ENCODE measurements at regions not wholly inside any gene's neighbourhood (a gene's known extent, or its start where the extent isn't known, plus 50 kb on each side); places are given as distances from the start of the nearest gene placed in this dataset.

DNA sequence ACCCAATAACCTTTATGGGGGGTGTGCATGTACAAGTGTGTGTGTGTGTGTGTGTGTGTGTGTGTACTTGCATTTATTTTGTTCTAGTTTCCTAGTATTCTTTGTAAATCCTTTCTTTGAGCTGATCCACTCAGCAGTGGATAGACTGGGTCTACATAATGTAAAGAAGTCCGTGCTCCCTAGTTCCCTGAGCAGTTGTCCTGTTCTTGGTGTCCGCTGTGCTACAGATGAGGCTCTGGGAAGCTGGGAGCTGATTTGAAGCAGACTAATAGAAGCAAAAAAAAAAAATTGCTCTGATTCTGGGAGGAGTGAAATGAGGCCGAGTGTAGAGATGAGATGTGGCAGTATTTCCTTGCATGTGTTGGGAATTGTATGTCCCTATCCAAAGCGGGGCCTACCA lies 150.4 kb upstream of the WSCD2 start:
- TF ChIP-seq, protein P1, sequence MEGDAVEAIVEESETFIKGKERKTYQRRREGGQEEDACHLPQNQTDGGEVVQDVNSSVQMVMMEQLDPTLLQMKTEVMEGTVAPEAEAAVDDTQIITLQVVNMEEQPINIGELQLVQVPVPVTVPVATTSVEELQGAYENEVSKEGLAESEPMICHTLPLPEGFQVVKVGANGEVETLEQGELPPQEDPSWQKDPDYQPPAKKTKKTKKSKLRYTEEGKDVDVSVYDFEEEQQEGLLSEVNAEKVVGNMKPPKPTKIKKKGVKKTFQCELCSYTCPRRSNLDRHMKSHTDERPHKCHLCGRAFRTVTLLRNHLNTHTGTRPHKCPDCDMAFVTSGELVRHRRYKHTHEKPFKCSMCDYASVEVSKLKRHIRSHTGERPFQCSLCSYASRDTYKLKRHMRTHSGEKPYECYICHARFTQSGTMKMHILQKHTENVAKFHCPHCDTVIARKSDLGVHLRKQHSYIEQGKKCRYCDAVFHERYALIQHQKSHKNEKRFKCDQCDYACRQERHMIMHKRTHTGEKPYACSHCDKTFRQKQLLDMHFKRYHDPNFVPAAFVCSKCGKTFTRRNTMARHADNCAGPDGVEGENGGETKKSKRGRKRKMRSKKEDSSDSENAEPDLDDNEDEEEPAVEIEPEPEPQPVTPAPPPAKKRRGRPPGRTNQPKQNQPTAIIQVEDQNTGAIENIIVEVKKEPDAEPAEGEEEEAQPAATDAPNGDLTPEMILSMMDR (IDR thresholded peaks at IDR 0.05), result no peak
- Histone ChIP-seq H3K27me3 (no peaks in the 10 kb centered on the region), H3K36me3 (no peaks in the 10 kb centered on the region), H3K4me3 (no peak overlapping the region), H3K27ac (no peak overlapping the region), H3K4me1 (no peaks in the 10 kb centered on the region), H3K9me3 (peaks cover 0 to 8% of the 10 kb centered on the region in 2 donors)
- intact Hi-C loops (cut with DNase I; ENCODE audit: low total_unique reads) (no loop called here), in situ Hi-C loops (cut with MboI; ENCODE audit: low pct_ligation_motif_present in 1 of 4, low pct_unique_long_range_greater_than_20kb in 1 of 4, low sequenced_read_pairs in 3 of 4) (no loop called here)
- WGBS, 2 donors (ENCODE audit: low coverage in 1 of 2), result 60 to 73% methylated on average over 1 to 4 of the region's 4 CpGs
- no peak for DNase-seq

DNA sequence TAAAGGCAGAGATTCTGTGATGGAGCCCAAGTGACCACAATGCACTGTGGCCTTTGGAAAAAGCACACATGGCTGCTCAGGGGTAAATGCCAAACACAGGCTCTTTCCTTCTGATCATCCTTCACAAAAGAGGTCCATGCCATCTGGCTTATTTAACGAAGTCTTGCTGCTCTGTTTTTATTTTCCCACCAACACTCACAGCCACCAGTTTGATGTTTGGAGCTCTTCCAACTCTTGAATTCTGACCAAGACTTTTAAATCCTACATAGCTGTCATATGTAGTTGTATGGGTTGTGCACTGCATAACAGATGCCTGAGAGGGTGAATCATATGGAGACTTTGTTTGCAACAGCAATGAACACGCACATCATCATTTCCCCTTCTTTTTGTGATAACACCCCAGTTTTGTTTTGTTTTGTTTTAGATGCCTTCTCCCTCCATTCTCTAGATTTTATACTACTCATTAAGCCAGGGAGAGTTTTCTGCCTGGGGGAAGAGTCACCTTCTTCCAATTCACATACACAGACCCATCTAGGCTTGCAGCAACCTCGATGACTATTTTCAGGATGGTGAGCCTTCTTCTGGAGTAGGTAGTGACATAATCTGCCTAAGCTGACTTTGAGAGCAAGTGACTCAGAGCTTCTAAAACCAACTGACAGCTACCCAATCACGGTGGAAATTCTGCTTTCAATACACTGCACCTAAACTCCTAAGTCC lies 145.2 kb upstream of the WSCD2 start:
- H3K27me3 ChIP-seq, result no peaks in the 10 kb centered on the region
- 44 to 51% methylated on average over 2 to 4 of the region's 4 CpGs for WGBS, 2 donors (ENCODE audit: low coverage in 1 of 2)
- H3K36me3 ChIP-seq, result no peaks in the 10 kb centered on the region
- no peaks in the 10 kb centered on the region for H3K4me1 ChIP-seq
- no peak overlapping the region for H3K27ac ChIP-seq
- intact Hi-C loops (cut with DNase I; ENCODE audit: low total_unique reads) (loop anchor here (2.0 kb wide), 1 partner anchor 529 kb away; no protein-coding TSS in a partner anchor), in situ Hi-C loops (cut with MboI; ENCODE audit: low pct_ligation_motif_present in 1 of 4, low pct_unique_long_range_greater_than_20kb in 1 of 4, low sequenced_read_pairs in 3 of 4) (no loop called here)
- no peak overlapping the region for H3K4me3 ChIP-seq
- no peak for DNase-seq
- H3K9me3 ChIP-seq, result no peaks in the 10 kb centered on the region
- no peak for TF ChIP-seq POLR2AphosphoS5 (IDR thresholded peaks at IDR 0.05)
- no peak for TF ChIP-seq EP300 (IDR thresholded peaks at IDR 0.05; ENCODE audit: low read depth)

DNA sequence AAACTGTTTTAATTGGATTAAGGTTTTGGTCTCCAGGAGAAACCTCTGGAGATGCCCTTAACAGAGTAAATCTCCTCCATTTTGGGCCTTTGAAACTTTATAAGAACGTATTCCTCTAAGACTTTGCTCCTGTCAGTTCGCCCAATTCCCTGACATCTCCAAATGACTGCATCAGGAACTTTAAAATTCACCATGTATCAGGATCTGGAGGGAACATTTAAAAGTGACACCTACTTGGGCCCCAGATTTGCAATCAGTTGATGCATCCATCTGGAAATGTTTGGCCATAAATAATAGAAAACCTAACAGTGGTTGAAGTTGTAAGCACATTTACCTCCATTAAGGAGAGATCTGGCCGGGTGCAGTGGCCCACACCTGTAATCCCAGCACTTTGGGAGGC lies 144.1 kb upstream of the WSCD2 start:
- no peak for DNase-seq
- Histone ChIP-seq H3K4me3 (no peak overlapping the region), H3K36me3 (no peaks in the 10 kb centered on the region), H3K4me1 (no peaks in the 10 kb centered on the region), H3K27ac (no peak overlapping the region), H3K27me3 (no peaks in the 10 kb centered on the region), H3K9me3 (no peaks in the 10 kb centered on the region)
- in situ Hi-C loops (cut with MboI; ENCODE audit: low pct_ligation_motif_present in 1 of 4, low pct_unique_long_range_greater_than_20kb in 1 of 4, low sequenced_read_pairs in 3 of 4) (no loop called here), intact Hi-C loops (cut with DNase I; ENCODE audit: low total_unique reads) (no loop called here)
- TF ChIP-seq EP300 (IDR thresholded peaks at IDR 0.05; ENCODE audit: low read depth), result no peak
- TF ChIP-seq, protein P1 (IDR thresholded peaks at IDR 0.05), result no peak
- no peak for TF ChIP-seq POLR2AphosphoS5 (IDR thresholded peaks at IDR 0.05)
- TF ChIP-seq POLR2A (IDR thresholded peaks at IDR 0.05), result no peak
- 71 to 79% methylated on average over 2 to 3 of the region's 3 CpGs for WGBS, 2 donors (ENCODE audit: low coverage in 1 of 2)

- no peak overlapping the region for H3K27ac ChIP-seq
- H3K4me1 ChIP-seq, result no peaks in the 10 kb centered on the region
- TF ChIP-seq POLR2A (IDR thresholded peaks at IDR 0.05), result no peak
- TF ChIP-seq POLR2AphosphoS5 (IDR thresholded peaks at IDR 0.05), result no peak
- TF ChIP-seq, protein P1 (IDR thresholded peaks at IDR 0.05), result no peak
- no peak for TF ChIP-seq EP300 (IDR thresholded peaks at IDR 0.05; ENCODE audit: low read depth)
- intact Hi-C loops (cut with DNase I; ENCODE audit: low total_unique reads) (no loop called here), in situ Hi-C loops (cut with MboI; ENCODE audit: low pct_ligation_motif_present in 1 of 4, low pct_unique_long_range_greater_than_20kb in 1 of 4, low sequenced_read_pairs in 3 of 4) (no loop called here)
- no peaks in the 10 kb centered on the region for H3K27me3 ChIP-seq
- no peak overlapping the region for H3K4me3 ChIP-seq
- H3K9me3 ChIP-seq, result no peaks in the 10 kb centered on the region
- WGBS, 2 donors (ENCODE audit: low coverage in 1 of 2), result 68% methylated on average over 1 of the region's 1 CpG; no CpG with 5 or more reads in 1 of the 2 donors
- no peak for DNase-seq
- no peaks in the 10 kb centered on the region for H3K36me3 ChIP-seq
These were observed 142.9 kb upstream of the WSCD2 start for GRCh38 chr12:107986183-107986582.

DNA sequence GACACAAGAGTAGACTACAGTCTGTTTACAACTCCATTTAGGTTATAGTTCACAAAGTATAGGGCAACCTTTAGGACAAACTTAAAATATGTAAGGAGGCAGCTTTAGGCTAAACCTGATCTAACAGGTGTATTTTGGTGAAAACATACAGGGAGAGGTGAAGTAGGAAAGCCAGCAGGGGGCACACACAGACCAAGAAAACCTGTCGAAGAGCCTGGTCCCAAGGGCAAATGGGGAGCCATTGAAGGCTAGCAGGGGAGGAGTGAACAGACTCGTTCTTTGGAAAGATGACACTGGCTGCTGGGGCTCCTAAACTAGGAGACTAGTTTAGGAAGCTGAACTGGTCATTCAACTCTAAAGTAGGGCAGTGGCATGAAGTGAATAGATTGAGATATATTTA lies 138.8 kb upstream of the WSCD2 start:
- Histone ChIP-seq H3K4me3 (no peak overlapping the region), H3K4me1 (no peaks in the 10 kb centered on the region), H3K9me3 (no peaks in the 10 kb centered on the region), H3K27ac (no peak overlapping the region), H3K27me3 (no peaks in the 10 kb centered on the region), H3K36me3 (no peaks in the 10 kb centered on the region)
- intact Hi-C loops (cut with DNase I; ENCODE audit: low total_unique reads), result no loop called here
- 0 to 6% methylated on average over 2 of the region's 2 CpGs for WGBS, 2 donors (ENCODE audit: low coverage in 1 of 2)
- peak; percentile 11 for DNase-seq
- in situ Hi-C loops (cut with MboI; ENCODE audit: low pct_ligation_motif_present in 1 of 4, low pct_unique_long_range_greater_than_20kb in 1 of 4, low sequenced_read_pairs in 3 of 4), result no loop called here
- TF ChIP-seq EP300 (IDR thresholded peaks at IDR 0.05; ENCODE audit: low read depth), result no peak
- no peak for TF ChIP-seq POLR2A (IDR thresholded peaks at IDR 0.05)
- no peak for TF ChIP-seq POLR2AphosphoS5 (IDR thresholded peaks at IDR 0.05)
- TF ChIP-seq, protein P1 (IDR thresholded peaks at IDR 0.05), result peak; percentile 15 to 40 (median 33)
